ENCODE measurements at regions not wholly inside any gene's neighbourhood (a gene's known extent, or its start where the extent isn't known, plus 50 kb on each side); places are given as distances from the start of the nearest gene placed in this dataset.
A peak's percentile ranks its signal among the peaks of the same experiment; 100 is the strongest.
"Not testable (repeated sequence)": the region's sequence is repeated elsewhere in the genome, so short reads cannot be mapped to it uniquely, and the experiment has no call there.

DNA sequence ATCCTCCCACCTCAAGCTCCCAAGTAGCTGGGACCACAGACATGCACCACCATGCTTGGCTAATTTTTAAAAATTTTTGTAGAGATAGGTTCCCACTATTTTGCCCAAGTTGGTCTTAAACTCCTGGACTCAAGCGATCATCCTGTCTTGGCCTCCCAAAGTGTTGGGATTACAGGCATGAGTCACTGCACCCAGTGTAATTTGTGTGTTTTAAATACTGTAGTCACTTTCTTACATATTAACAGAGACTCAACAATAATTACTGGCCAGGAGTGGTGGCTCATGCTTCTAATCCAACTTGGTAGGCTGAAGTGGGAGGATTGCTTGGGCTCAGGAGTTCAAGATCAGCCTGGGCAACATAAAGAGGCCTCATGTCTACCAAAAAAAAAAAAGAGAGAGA is 293.0 kb downstream of the RDH14 start:
- TF ChIP-seq, protein P1, sequence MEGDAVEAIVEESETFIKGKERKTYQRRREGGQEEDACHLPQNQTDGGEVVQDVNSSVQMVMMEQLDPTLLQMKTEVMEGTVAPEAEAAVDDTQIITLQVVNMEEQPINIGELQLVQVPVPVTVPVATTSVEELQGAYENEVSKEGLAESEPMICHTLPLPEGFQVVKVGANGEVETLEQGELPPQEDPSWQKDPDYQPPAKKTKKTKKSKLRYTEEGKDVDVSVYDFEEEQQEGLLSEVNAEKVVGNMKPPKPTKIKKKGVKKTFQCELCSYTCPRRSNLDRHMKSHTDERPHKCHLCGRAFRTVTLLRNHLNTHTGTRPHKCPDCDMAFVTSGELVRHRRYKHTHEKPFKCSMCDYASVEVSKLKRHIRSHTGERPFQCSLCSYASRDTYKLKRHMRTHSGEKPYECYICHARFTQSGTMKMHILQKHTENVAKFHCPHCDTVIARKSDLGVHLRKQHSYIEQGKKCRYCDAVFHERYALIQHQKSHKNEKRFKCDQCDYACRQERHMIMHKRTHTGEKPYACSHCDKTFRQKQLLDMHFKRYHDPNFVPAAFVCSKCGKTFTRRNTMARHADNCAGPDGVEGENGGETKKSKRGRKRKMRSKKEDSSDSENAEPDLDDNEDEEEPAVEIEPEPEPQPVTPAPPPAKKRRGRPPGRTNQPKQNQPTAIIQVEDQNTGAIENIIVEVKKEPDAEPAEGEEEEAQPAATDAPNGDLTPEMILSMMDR (IDR thresholded peaks at IDR 0.05; ENCODE audit: low read length, missing control alignments) = no peak
- H3K4me3 ChIP-seq (replicated peaks; ENCODE audit: low read depth, low read length) = no peak overlapping the region
- no peak for DNase-seq (ENCODE audit: low read depth)

DNA sequence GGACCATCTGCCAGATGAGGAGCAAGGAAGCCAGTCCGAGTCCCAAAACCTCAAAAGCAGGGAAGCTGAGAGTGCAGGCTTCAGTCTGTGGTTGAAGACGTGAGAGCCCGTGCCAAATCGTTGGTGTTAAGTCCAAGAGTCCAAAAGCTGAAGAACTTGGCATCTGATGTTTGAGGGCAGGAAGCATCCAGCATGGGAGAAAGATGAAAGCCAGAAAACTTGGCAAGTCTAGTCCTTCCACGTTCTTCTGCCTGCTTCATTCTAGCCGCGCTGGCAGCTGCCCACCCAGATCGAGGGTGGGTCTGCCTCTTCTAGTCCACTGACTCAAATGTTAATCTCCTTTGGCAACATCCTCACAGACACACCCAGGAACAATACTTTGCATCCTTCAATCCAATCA is 293.8 kb downstream of the RDH14 start:
- not testable (repeated sequence) for DNase-seq (ENCODE audit: low read depth); H3K4me3 ChIP-seq (replicated peaks; ENCODE audit: low read depth, low read length)

DNA sequence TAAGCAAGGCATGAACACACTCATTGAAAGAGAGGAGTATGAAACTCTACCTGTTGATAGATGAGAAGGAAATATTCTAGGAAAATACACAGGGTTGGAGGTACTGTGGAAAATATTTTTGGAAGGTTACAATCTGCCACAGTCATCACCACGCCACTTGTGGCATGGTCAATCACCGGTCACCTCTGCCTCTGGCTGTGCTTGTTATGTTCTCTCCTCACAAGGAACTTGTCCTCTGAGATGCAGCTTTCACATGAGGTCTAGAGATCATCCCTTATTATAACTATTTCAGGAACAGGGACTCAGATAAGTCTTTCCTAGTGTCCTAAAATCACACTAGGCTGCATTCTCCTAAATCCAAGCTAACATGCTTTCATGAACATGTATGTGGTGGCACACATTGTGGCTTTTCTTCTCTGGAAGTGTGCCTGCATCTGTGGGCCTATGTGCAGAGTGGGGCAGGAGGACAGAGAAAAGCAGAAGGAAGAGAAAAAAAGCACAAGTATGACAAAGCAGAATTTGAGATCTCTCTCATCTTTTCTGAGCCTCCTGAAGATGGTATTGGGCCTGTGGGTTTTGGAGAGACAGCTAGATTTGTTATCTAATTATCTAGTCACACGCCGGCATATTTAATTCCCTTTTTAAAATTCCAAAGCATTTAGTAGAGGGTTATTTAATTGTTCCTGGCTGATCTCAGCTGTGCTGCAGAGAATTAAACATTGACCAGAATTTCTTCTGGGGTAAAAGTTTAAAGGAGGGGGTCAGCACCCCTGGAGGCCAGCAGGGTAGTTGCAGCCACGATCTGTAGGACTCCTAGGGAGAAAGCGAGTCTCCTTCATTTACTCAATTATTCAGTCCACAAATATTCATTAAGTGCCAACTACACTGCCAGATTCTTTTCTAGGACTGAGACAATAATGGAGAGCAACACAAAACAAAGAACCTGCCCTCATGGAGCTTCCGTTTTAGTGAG is 294.6 kb downstream of the RDH14 start:
- H3K4me3 ChIP-seq (replicated peaks; ENCODE audit: low read depth, low read length) = no peak overlapping the region
- TF ChIP-seq, protein P1 (IDR thresholded peaks at IDR 0.05; ENCODE audit: low read length, missing control alignments) = peak; percentile 18
- no peak for DNase-seq (ENCODE audit: low read depth)

DNA sequence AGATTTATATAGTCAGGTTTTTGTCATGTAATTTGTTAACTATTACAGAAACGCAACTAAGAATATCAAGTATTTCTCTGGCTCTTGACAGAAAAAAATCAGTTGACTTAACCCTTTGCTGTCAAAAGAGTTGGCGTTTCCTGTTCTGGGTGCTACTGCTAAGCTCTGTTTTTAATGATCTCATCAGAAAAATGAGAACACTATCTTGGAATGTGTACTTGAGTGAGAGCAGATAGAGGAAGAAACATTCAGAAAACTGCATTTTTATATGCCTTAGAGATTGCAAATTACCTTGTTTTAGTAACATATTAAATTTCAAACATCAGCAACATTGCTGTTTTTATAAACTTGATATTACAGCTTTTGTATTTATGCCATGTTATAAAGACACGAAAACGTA is 297.9 kb downstream of the RDH14 start:
- no peak for DNase-seq (ENCODE audit: low read depth)
- no peak overlapping the region for H3K4me3 ChIP-seq (replicated peaks; ENCODE audit: low read depth, low read length)
- TF ChIP-seq, protein P1 (IDR thresholded peaks at IDR 0.05; ENCODE audit: low read length, missing control alignments) = no peak

DNA sequence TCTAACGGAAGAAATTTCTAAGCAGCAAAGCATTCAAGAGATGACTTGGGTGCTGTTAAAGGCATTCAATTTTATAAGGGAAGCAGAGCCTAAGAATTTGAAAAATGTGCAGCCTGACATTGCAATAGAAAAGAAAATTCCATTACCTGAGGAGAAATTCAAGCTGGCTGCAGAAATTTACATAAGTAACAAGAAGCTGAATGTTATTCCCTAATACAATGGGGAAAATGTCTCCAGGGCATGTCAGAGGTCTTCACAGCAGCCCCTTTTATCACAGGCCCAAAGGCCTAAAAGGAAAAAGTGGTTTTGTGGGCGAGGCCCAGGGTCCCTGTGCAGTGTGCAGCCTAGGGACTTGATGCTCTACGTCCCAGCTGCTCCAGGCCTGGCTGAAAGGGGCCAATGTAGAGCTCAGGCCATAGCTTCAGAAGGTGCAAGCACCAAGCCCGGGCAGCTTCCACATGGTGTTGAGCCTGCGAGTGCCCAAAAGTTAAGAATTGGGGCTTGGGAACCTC is 306.7 kb downstream of the RDH14 start:
- no peak for DNase-seq (ENCODE audit: low read depth)
- TF ChIP-seq, protein P1 (IDR thresholded peaks at IDR 0.05; ENCODE audit: low read length, missing control alignments) = no peak
- H3K4me3 ChIP-seq (replicated peaks; ENCODE audit: low read depth, low read length) = no peak overlapping the region

DNA sequence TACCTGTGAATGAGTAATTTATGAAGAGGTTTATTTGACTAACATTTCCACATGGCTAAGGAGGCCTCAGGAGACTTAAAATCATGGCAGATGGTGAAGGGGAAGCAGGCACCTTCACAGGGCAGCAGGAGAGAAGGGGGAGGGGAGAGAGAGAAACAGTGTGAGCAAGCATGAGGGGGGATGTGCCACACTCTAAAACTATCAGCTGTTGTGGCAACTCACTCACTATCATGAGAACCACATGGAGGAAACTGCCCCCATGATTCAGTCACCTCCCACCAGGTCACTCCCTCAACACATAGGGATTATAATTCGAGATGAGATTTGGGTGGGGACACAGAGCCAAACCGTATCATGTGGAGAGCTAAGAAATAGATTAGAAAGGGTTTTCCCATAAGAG is 309.0 kb downstream of the RDH14 start:
- DNase-seq (ENCODE audit: low read depth) = no peak
- H3K4me3 ChIP-seq (replicated peaks; ENCODE audit: low read depth, low read length) = no peak overlapping the region
- TF ChIP-seq, protein P1 (IDR thresholded peaks at IDR 0.05; ENCODE audit: low read length, missing control alignments) = no peak

DNA sequence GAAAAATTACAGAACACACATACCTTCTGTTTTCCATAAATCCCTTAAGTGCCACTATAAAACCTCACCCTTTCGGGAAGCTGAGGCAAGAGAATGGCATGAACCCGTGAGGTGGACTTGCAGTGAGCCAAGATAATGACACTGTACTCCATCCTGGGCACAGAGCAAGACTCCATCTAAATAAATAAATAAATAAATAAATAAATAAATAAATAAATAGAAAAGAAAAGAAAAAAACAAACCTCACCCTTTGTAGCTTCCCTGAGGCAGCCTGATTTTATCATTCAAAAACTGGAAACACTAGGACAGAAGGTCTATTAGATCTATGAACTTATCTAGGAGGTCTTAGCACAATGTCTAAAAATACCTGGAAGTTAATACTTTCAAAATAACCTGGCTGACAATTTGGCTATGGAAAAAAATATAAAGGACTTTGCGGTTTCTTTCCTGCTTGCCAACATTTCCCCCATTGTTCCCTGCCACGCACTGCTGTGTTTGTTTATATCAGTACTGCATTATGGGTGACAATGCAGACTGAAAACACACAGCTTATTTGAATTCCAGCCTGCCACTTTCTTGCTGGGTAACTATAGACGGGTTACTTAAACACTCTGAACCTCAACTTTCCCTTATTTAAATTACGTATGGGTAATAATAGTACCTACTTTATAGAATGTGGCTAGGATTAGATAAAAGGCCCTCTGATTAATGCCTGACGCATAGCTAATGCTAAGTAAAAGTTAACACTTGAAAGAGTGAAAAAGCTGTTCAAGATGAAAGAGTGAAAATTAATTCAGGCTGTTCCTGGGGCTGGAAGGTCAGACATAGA is 313.0 kb downstream of the RDH14 start:
- TF ChIP-seq, protein P1 (IDR thresholded peaks at IDR 0.05; ENCODE audit: low read length, missing control alignments) = no peak
- peak; percentile 3 for DNase-seq (ENCODE audit: low read depth)
- no peak overlapping the region for H3K4me3 ChIP-seq (replicated peaks; ENCODE audit: low read depth, low read length)

All from fibroblast of pulmonary artery (primary cell).